Epithelial cell of esophagus (primary cell): ENCODE measurements at regions not wholly inside any gene's neighbourhood (a gene's known extent, or its start where the extent isn't known, plus 50 kb on each side); places are given as distances from the start of the nearest gene placed in this dataset.

Source experiments
- DNase-seq: peaks from one replicate; pipeline ENCODE4 v3.0.0; 2010; ENCODE audit warnings: low read depth
- H3K4me3 ChIP-seq: 2 replicates; pipeline ENCODE4 v1.5.1; 2011; ENCODE audit warnings: mild to moderate bottlenecking, low read length, control low read depth
- CTCF ChIP-seq: IDR thresholded peaks from 2 replicates; pipeline ENCODE4 v1.5.1; 2011; ENCODE audit warnings: low read depth, mild to moderate bottlenecking, low read length, control low read depth, inconsistent platforms; ENCODE audit not compliant: insufficient read depth; ENCODE audit errors: missing control alignments

- no peak for DNase-seq
- no peak for TF ChIP-seq CTCF
- no peak overlapping the region for H3K4me3 ChIP-seq
Measured at GRCh38 chr3:164620956-164621355, 457.3 kb downstream of the SI start.

GRCh38 chr3:164620423-164620822, 457.9 kb downstream of the SI start:
- no peak for TF ChIP-seq CTCF
- no peak for DNase-seq
- no peak overlapping the region for H3K4me3 ChIP-seq

GRCh38 chr3:164612751-164613150, 465.5 kb downstream of the SI start:
- no peak for TF ChIP-seq CTCF
- no peak for DNase-seq
- H3K4me3 ChIP-seq, result no peak overlapping the region

GRCh38 chr3:164608554-164609276, 469.6 kb downstream of the SI start:
- no peak for DNase-seq
- TF ChIP-seq CTCF, result no peak
- H3K4me3 ChIP-seq, result no peak overlapping the region

- no peak for DNase-seq
- no peak for TF ChIP-seq CTCF
- no peak overlapping the region for H3K4me3 ChIP-seq
Measured at GRCh38 chr3:164604687-164605086, 473.6 kb downstream of the SI start.

- no peak for TF ChIP-seq CTCF
- H3K4me3 ChIP-seq, result no peak overlapping the region
- DNase-seq, result no peak
Measured at GRCh38 chr3:164577667-164578210, 500.6 kb downstream of the SI start.

- TF ChIP-seq CTCF, result no peak
- no peak overlapping the region for H3K4me3 ChIP-seq
- DNase-seq, result no peak
Measured at GRCh38 chr3:164572436-164572835, 505.9 kb downstream of the SI start.
